NOMO-1 treated with dmso at 0.1 percent for 144 hours (cell line): ENCODE measurements at regions not wholly inside any gene's neighbourhood (a gene's known extent, or its start where the extent isn't known, plus 50 kb on each side); places are given as distances from the start of the nearest gene placed in this dataset.

Source experiments
- DNase-seq: peaks from one replicate; lab custom pipeline; 2025; ENCODE audit not compliant: unreplicated experiment; lab: John Stamatoyannopoulos, UW

GRCh38 chr6:19127081-19127480 is 710.1 kb upstream of the ID4 start:
- no peak for DNase-seq

- no peak for DNase-seq
These were observed 708.5 kb upstream of the ID4 start for GRCh38 chr6:19128701-19129100.

- no peak for DNase-seq
These were observed 701.5 kb upstream of the ID4 start for GRCh38 chr6:19135706-19136105.

GRCh38 chr6:19137505-19137904 is 699.7 kb upstream of the ID4 start:
- DNase-seq, result no peak

GRCh38 chr6:19142275-19142674 is 694.9 kb upstream of the ID4 start:
- DNase-seq, result no peak

GRCh38 chr6:19150307-19150706 is 686.9 kb upstream of the ID4 start:
- DNase-seq, result no peak

- DNase-seq, result no peak
These were observed 683.7 kb upstream of the ID4 start for GRCh38 chr6:19153270-19153980.

GRCh38 chr6:19153981-19154295 is 683.2 kb upstream of the ID4 start:
- DNase-seq, result no peak

GRCh38 chr6:19156443-19156842 is 680.7 kb upstream of the ID4 start:
- no peak for DNase-seq

- DNase-seq, result no peak
These were observed 679.7 kb upstream of the ID4 start for GRCh38 chr6:19157486-19157885.

- DNase-seq, result no peak
These were observed 678.6 kb upstream of the ID4 start for GRCh38 chr6:19158586-19158985.

- DNase-seq, result no peak
These were observed 678.1 kb upstream of the ID4 start for GRCh38 chr6:19159089-19159488.

GRCh38 chr6:19159561-19159960 is 677.6 kb upstream of the ID4 start:
- no peak for DNase-seq

GRCh38 chr6:19160081-19160730 is 677.0 kb upstream of the ID4 start:
- DNase-seq, result no peak

- no peak for DNase-seq
These were observed 669.9 kb upstream of the ID4 start for GRCh38 chr6:19167251-19167650.

GRCh38 chr6:19169366-19169765 is 667.8 kb upstream of the ID4 start:
- no peak for DNase-seq

- DNase-seq, result no peak
These were observed 662.1 kb upstream of the ID4 start for GRCh38 chr6:19175023-19175422.

GRCh38 chr6:19180348-19181072 is 656.7 kb upstream of the ID4 start:
- no peak for DNase-seq

- no peak for DNase-seq
These were observed 656.0 kb upstream of the ID4 start for GRCh38 chr6:19181211-19181610.

- DNase-seq, result no peak
These were observed 643.5 kb upstream of the ID4 start for GRCh38 chr6:19193624-19194023.

- DNase-seq, result no peak
These were observed 632.7 kb upstream of the ID4 start for GRCh38 chr6:19204445-19204844.

GRCh38 chr6:19205076-19205475 is 632.1 kb upstream of the ID4 start:
- no peak for DNase-seq
